SU-DHL-6 (cell line): ENCODE measurements at regions not wholly inside any gene's neighbourhood (a gene's known extent, or its start where the extent isn't known, plus 50 kb on each side); places are given as distances from the start of the nearest gene placed in this dataset.

Source experiments
- H2AFZ ChIP-seq: fragments of 200-600 bp; sonication (generic); 2 replicates; pipeline ENCODE4 v1.6.1; 2014; ENCODE audit warnings: low read depth, mild to moderate bottlenecking, moderate library complexity, mixed read lengths, antibody characterized with exemption, low read length; ENCODE audit not compliant: severe bottlenecking
- H3F3A ChIP-seq: fragments of 200-600 bp; shearing (Covaris generic); 2 replicates; pipeline ENCODE4 v1.6.0; 2016; ENCODE audit warnings: antibody characterized with exemption, mild to moderate bottlenecking; ENCODE audit not compliant: insufficient read depth
- H3K27ac ChIP-seq: fragments of 200-600 bp; sonication (generic); 2 replicates; pipeline ENCODE4 v1.5.1; 2016; ENCODE audit warnings: low read depth, mild to moderate bottlenecking, low read length, moderate library complexity, mixed read lengths
- H3K27me3 ChIP-seq: fragments of 200-600 bp; sonication (generic), shearing (Covaris generic); 2 replicates; pipeline ENCODE4 v1.6.0; 2014; ENCODE audit warnings: mild to moderate bottlenecking, low read length
- H3K36me3 ChIP-seq: fragments of 200-600 bp; sonication (generic); 2 replicates; pipeline ENCODE4 v1.6.1; 2014; ENCODE audit warnings: mild to moderate bottlenecking, low read length, mixed read lengths
- H3K4me2 ChIP-seq: fragments of 300-600, 200-600 bp; shearing (Covaris generic), sonication (generic); 2 replicates; pipeline ENCODE4 v1.6.0; 2014; ENCODE audit warnings: low read length, low read depth, mild to moderate bottlenecking; ENCODE audit not compliant: poor library complexity, severe bottlenecking
- H3K4me3 ChIP-seq: fragments of 200-600 bp; sonication (generic); 2 replicates; pipeline ENCODE4 v1.5.1; 2014; ENCODE audit warnings: antibody characterized with exemption, low read length, mild to moderate bottlenecking, mixed read lengths; ENCODE audit not compliant: insufficient read depth, poor library complexity, severe bottlenecking
- H3K79me2 ChIP-seq: fragments of 200-600 bp; sonication (generic); 2 replicates; pipeline ENCODE4 v1.6.1; 2014; ENCODE audit warnings: mild to moderate bottlenecking, low read length, moderate library complexity; ENCODE audit not compliant: insufficient read depth
- H3K9ac ChIP-seq: fragments of 200-600 bp; sonication (generic); 2 replicates; pipeline ENCODE4 v1.7.0; 2014; ENCODE audit warnings: mild to moderate bottlenecking, low read length
- H3K9me2 ChIP-seq: fragments of 200-600 bp; sonication (generic); replicated peaks from 2 replicates; pipeline ENCODE4 v1.6.1; 2014; ENCODE audit warnings: low read length; ENCODE audit not compliant: insufficient read depth
- H3K9me3 ChIP-seq: fragments of 200-600 bp; sonication (generic); 2 replicates; pipeline ENCODE4 v1.6.1; 2014; ENCODE audit warnings: low read length, mixed read lengths; ENCODE audit not compliant: insufficient read depth
- H4K20me1 ChIP-seq: fragments of 200-600 bp; sonication (generic); 2 replicates; pipeline ENCODE4 v1.6.1; 2014; ENCODE audit warnings: low read depth, mild to moderate bottlenecking, antibody characterized with exemption, low read length, moderate library complexity, mixed read lengths
- CTCF ChIP-seq: fragments of 200-600 bp; sonication (generic); IDR thresholded peaks from one replicate; pipeline ENCODE4 v1.5.1; 2017; ENCODE audit warnings: antibody characterized with exemption, mild to moderate bottlenecking, low read length, moderate library complexity; ENCODE audit not compliant: insufficient read depth, poor library complexity, severe bottlenecking
- EZH2phosphoT487 ChIP-seq: fragments of 200-600 bp; sonication (generic), shearing (Covaris generic); conservative IDR thresholded peaks from 2 replicates; pipeline ENCODE4 v1.6.1; 2018; ENCODE audit warnings: mild to moderate bottlenecking, antibody characterized with exemption, low read length, moderate library complexity, mixed read lengths

GRCh38 chr15:62527387-62527786 lies 362.3 kb upstream of the C2CD4B start:
- TF ChIP-seq CTCF (no peak), EZH2phosphoT487 (no peak)
- H3K27ac ChIP-seq, result no peak overlapping the region
- no peaks in the 10 kb centered on the region for H3K9me2 ChIP-seq
- H3K36me3 ChIP-seq, result no peaks in the 10 kb centered on the region
- H3K4me3 ChIP-seq, result no peak overlapping the region
- no peaks in the 10 kb centered on the region for H3F3A ChIP-seq
- H4K20me1 ChIP-seq, result no peaks in the 10 kb centered on the region
- H2AFZ ChIP-seq, result no peak overlapping the region
- no peaks in the 10 kb centered on the region for H3K79me2 ChIP-seq
- no peak overlapping the region for H3K4me2 ChIP-seq
- no peak overlapping the region for H3K9ac ChIP-seq
- H3K27me3 ChIP-seq, result no peaks in the 10 kb centered on the region
- no peaks in the 10 kb centered on the region for H3K9me3 ChIP-seq

- Histone ChIP-seq H3K27me3 (no peaks in the 10 kb centered on the region), H3K79me2 (no peaks in the 10 kb centered on the region), H2AFZ (no peak overlapping the region), H3K9me2 (no peaks in the 10 kb centered on the region), H3K27ac (no peak overlapping the region), H3K9ac (no peak overlapping the region), H3K4me3 (no peak overlapping the region), H3K4me2 (no peak overlapping the region), H3F3A (no peaks in the 10 kb centered on the region), H3K36me3 (no peaks in the 10 kb centered on the region), H3K9me3 (no peaks in the 10 kb centered on the region), H4K20me1 (no peaks in the 10 kb centered on the region)
- no peak for TF ChIP-seq EZH2phosphoT487
- TF ChIP-seq CTCF, result no peak
These were observed 363.4 kb upstream of the C2CD4B start for GRCh38 chr15:62528505-62528904.

GRCh38 chr15:62532367-62532766 lies 367.3 kb upstream of the C2CD4B start:
- Histone ChIP-seq H3K9me3 (no peaks in the 10 kb centered on the region), H3K36me3 (no peaks in the 10 kb centered on the region), H3K79me2 (no peaks in the 10 kb centered on the region), H3K4me3 (no peak overlapping the region), H3F3A (no peaks in the 10 kb centered on the region), H3K4me2 (no peak overlapping the region), H3K27ac (no peak overlapping the region), H4K20me1 (no peaks in the 10 kb centered on the region), H3K9me2 (no peaks in the 10 kb centered on the region), H3K27me3 (no peaks in the 10 kb centered on the region), H2AFZ (no peak overlapping the region), H3K9ac (no peak overlapping the region)
- TF ChIP-seq EZH2phosphoT487 (no peak), CTCF (no peak)

- H3F3A ChIP-seq, result no peaks in the 10 kb centered on the region
- H3K79me2 ChIP-seq, result no peaks in the 10 kb centered on the region
- no peak overlapping the region for H2AFZ ChIP-seq
- no peaks in the 10 kb centered on the region for H3K27me3 ChIP-seq
- H3K9me2 ChIP-seq, result no peaks in the 10 kb centered on the region
- TF ChIP-seq CTCF (no peak), EZH2phosphoT487 (no peak)
- no peak overlapping the region for H3K9ac ChIP-seq
- no peak overlapping the region for H3K4me2 ChIP-seq
- H3K4me3 ChIP-seq, result no peak overlapping the region
- H4K20me1 ChIP-seq, result no peaks in the 10 kb centered on the region
- H3K27ac ChIP-seq, result no peak overlapping the region
- no peaks in the 10 kb centered on the region for H3K36me3 ChIP-seq
- no peaks in the 10 kb centered on the region for H3K9me3 ChIP-seq
These were observed 368.6 kb upstream of the C2CD4B start for GRCh38 chr15:62533687-62534086.
